H9 (cell line): ENCODE measurements at regions not wholly inside any gene's neighbourhood (a gene's known extent, or its start where the extent isn't known, plus 50 kb on each side); places are given as distances from the start of the nearest gene placed in this dataset.

Experiments used
- DNase-seq: peaks from one replicate; pipeline ENCODE4 v3.0.0-alpha.2; 2017
- H2AFZ ChIP-seq: one replicate; pipeline ENCODE4 v1.6.1; 2013; ENCODE audit warnings: mild to moderate bottlenecking, low read length, control low read depth, moderate library complexity
- H2AK5ac ChIP-seq: 2 replicates; pipeline ENCODE4 v1.6.1; 2013; ENCODE audit warnings: low read length, control low read depth, mixed read lengths; ENCODE audit not compliant: insufficient read length
- H2BK120ac ChIP-seq: one replicate; pipeline ENCODE4 v1.6.1; 2013; ENCODE audit warnings: low read depth, mild to moderate bottlenecking, low read length, control low read depth, inconsistent platforms; ENCODE audit not compliant: poor library complexity, severe bottlenecking
- H2BK12ac ChIP-seq: 2 replicates; pipeline ENCODE4 v1.6.1; 2013; ENCODE audit warnings: low read length, control low read depth, mixed read lengths, low read depth; ENCODE audit not compliant: insufficient read length
- H2BK15ac ChIP-seq: 2 replicates; pipeline ENCODE4 v1.6.1; 2013; ENCODE audit warnings: low read depth, low read length, control low read depth
- H2BK20ac ChIP-seq: one replicate; pipeline ENCODE4 v1.6.1; 2013; ENCODE audit warnings: low read depth, mild to moderate bottlenecking, low read length, control low read depth, inconsistent platforms; ENCODE audit not compliant: poor library complexity, severe bottlenecking
- H2BK5ac ChIP-seq: 2 replicates; pipeline ENCODE4 v1.6.1; 2013; ENCODE audit warnings: low read length, control low read depth, mixed read lengths; ENCODE audit not compliant: insufficient read length
- H3K14ac ChIP-seq: 2 replicates; pipeline ENCODE4 v1.6.1; 2013; ENCODE audit warnings: low read length, control low read depth; ENCODE audit not compliant: insufficient read depth
- H3K18ac ChIP-seq: 2 replicates; pipeline ENCODE4 v1.6.1; 2013; ENCODE audit warnings: low read depth, mild to moderate bottlenecking, mixed read lengths, low read length, control low read depth; ENCODE audit not compliant: insufficient read length
- H3K23ac ChIP-seq: 2 replicates; pipeline ENCODE4 v1.6.1; 2013; ENCODE audit warnings: low read length, control low read depth, mixed read lengths, low read depth; ENCODE audit not compliant: insufficient read length
- H3K23me2 ChIP-seq: 2 replicates; pipeline ENCODE4 v1.6.1; 2013; ENCODE audit warnings: low read depth, mild to moderate bottlenecking, mixed read lengths, low read length, control low read depth; ENCODE audit not compliant: insufficient read length, poor library complexity, severe bottlenecking
- H3K27ac ChIP-seq: 2 replicates; pipeline ENCODE4 v1.5.1; 2013; ENCODE audit warnings: low read length, control low read depth, mixed read lengths, low read depth; ENCODE audit not compliant: insufficient read length
- H3K27me3 ChIP-seq: 2 replicates; pipeline ENCODE4 v1.6.1; 2013; ENCODE audit warnings: low read length, control low read depth, inconsistent platforms; ENCODE audit not compliant: insufficient read depth
- H3K4ac ChIP-seq: 2 replicates; pipeline ENCODE4 v1.6.1; 2013; ENCODE audit warnings: low read depth, mild to moderate bottlenecking, control low read depth, inconsistent platforms, low read length, moderate library complexity
- H3K4me1 ChIP-seq: 2 replicates; pipeline ENCODE4 v1.6.1; 2013; ENCODE audit warnings: low read length, control low read depth, inconsistent platforms; ENCODE audit not compliant: insufficient read depth
- H3K4me2 ChIP-seq: 2 replicates; pipeline ENCODE4 v1.6.1; 2013; ENCODE audit warnings: low read length, control low read depth, mixed read lengths; ENCODE audit not compliant: insufficient read length, insufficient read depth
- H3K56ac ChIP-seq: 2 replicates; pipeline ENCODE4 v1.6.1; 2013; ENCODE audit warnings: low read depth, mild to moderate bottlenecking, mixed read lengths, low read length, control low read depth; ENCODE audit not compliant: insufficient read length
- H3K79me1 ChIP-seq: 2 replicates; pipeline ENCODE4 v1.6.1; 2013; ENCODE audit warnings: low read depth, mild to moderate bottlenecking, moderate library complexity, low read length, control low read depth, inconsistent platforms; ENCODE audit not compliant: insufficient read depth, poor library complexity, severe bottlenecking
- H3K79me2 ChIP-seq: 2 replicates; pipeline ENCODE4 v1.6.1; 2013; ENCODE audit warnings: low read length, control low read depth, inconsistent platforms; ENCODE audit not compliant: insufficient read depth
- H3K9ac ChIP-seq: 2 replicates; pipeline ENCODE4 v1.6.1; 2013; ENCODE audit warnings: low read length, control low read depth, mixed read lengths; ENCODE audit not compliant: insufficient read length; ENCODE audit errors: extremely low read depth
- H3K9me3 ChIP-seq: one replicate; pipeline ENCODE4 v1.6.1; 2013; ENCODE audit warnings: low read depth, low read length, inconsistent platforms; ENCODE audit not compliant: control insufficient read depth
- H3T11ph ChIP-seq: one replicate; pipeline ENCODE4 v1.6.1; 2013; ENCODE audit warnings: mild to moderate bottlenecking, low read length, control low read depth, inconsistent platforms
- H4K20me1 ChIP-seq: one replicate; pipeline ENCODE4 v1.6.1; 2013; ENCODE audit not compliant: control insufficient read depth, insufficient read length, insufficient read depth
- H4K5ac ChIP-seq: 2 replicates; pipeline ENCODE4 v1.6.1; 2013; ENCODE audit warnings: low read depth, mild to moderate bottlenecking, mixed read lengths, low read length, control low read depth; ENCODE audit not compliant: insufficient read length
- H4K8ac ChIP-seq: replicated peaks from 2 replicates; pipeline ENCODE4 v1.6.1; 2013; ENCODE audit warnings: low read length, control low read depth, mixed read lengths, low read depth; ENCODE audit not compliant: insufficient read length
- H4K91ac ChIP-seq: 2 replicates; pipeline ENCODE4 v1.6.1; 2013; ENCODE audit warnings: low read depth, mild to moderate bottlenecking, moderate library complexity, mixed read lengths, low read length, control low read depth; ENCODE audit not compliant: insufficient read length
- H3K27ac Mint-ChIP-seq, 3 experiments: 2 replicates in 2 of 3; 3 replicates in 1 of 3; pipeline ENCODE4 v1.8.0; 2020 to 2021; ENCODE audit warnings: mixed read lengths in 3 of 3, mild to moderate bottlenecking in 1 of 3, moderate library complexity in 1 of 3
- H3K27me3 Mint-ChIP-seq: 2 replicates; pipeline ENCODE4 v1.8.0; 2021; ENCODE audit warnings: low read depth, mild to moderate bottlenecking, moderate library complexity, mixed read lengths
- H3K36me3 Mint-ChIP-seq, 3 experiments: 2 replicates in 2 of 3; 3 replicates in 1 of 3; pipeline ENCODE4 v1.8.0; 2020 to 2021; ENCODE audit warnings: low read depth in 3 of 3, mixed read lengths in 3 of 3; ENCODE audit not compliant: insufficient read depth in 1 of 3
- H3K4me1 Mint-ChIP-seq, 2 experiments: 2 replicates each; pipeline ENCODE4 v1.8.0; 2020; ENCODE audit warnings: mixed read lengths in 2 of 2
- H3K4me3 Mint-ChIP-seq, 2 experiments: 2 replicates in 1 of 2; 3 replicates in 1 of 2; pipeline ENCODE4 v1.8.0; 2020 to 2021; ENCODE audit warnings: mild to moderate bottlenecking in 2 of 2, mixed read lengths in 2 of 2, moderate library complexity in 1 of 2
- H3K9me3 Mint-ChIP-seq, 2 experiments: 2 replicates in 1 of 2; 3 replicates in 1 of 2; pipeline ENCODE4 v1.8.0; 2020; ENCODE audit warnings: mild to moderate bottlenecking in 2 of 2, mixed read lengths in 2 of 2, moderate library complexity in 1 of 2
- WGBS: extraction: QIAGEN DNeasy Blood & Tissue Kit; methylation state at CpG from one replicate; pipeline ENCODE4 v1.1.7; 2013; ENCODE audit warnings: missing lambda C conversion rate, low lambda C conversion rate, mixed read lengths; ENCODE audit not compliant: insufficient read length; ENCODE audit errors: extremely low coverage; 5-methylcytosine and 5-hydroxymethylcytosine counted together
- TF ChIP-seq, protein P1 (sequence below): fragments of 200-600 bp; sonication (generic); conservative IDR thresholded peaks from 3 replicates; pipeline ENCODE4 v1.8.0; 2021; ENCODE audit warnings: antibody characterized with exemption, mild to moderate bottlenecking

DNA sequence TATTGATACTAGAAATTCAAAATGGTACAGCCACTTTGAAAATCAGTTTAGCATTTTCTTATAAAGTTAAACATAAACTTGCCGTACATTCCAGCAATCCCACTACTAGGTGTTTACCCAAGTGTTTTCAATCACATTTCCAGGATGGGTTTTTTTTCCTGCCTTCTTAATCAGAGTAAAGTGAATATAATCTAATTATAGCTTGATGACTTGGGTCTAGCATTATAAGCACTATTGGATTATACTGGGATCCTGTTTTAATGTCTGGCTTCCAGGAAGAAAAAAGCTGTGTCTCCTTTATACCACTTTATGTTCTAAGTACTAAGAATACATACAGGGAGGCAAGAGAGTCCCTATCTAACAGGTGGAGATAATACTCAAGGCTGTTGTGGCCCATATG is 103.3 kb upstream of the KLHL13 start:
- no peak overlapping the region for H2BK120ac ChIP-seq
- no peak overlapping the region for H2BK20ac ChIP-seq
- no peak overlapping the region for H2BK5ac ChIP-seq
- no peaks in the 10 kb centered on the region for H3K27me3 ChIP-seq
- H4K5ac ChIP-seq, result no peak overlapping the region
- H3K9me3 Mint-ChIP-seq, result peaks cover 0 to 41% of the 10 kb centered on the region in 2 experiments; a peak in 3 of 5 replicates
- no peaks in the 10 kb centered on the region for H3K4me1 Mint-ChIP-seq
- no peak overlapping the region for H3K27ac ChIP-seq
- H4K20me1 ChIP-seq, result no peaks in the 10 kb centered on the region
- H3K56ac ChIP-seq, result no peak overlapping the region
- H2AFZ ChIP-seq, result no peak overlapping the region
- no peak overlapping the region for H3T11ph ChIP-seq
- H3K9me3 ChIP-seq, result peaks cover 26% of the 10 kb centered on the region
- no peaks in the 10 kb centered on the region for H3K79me1 ChIP-seq
- H3K27ac Mint-ChIP-seq, result no peak overlapping the region
- H3K18ac ChIP-seq, result no peak overlapping the region
- no peak overlapping the region for H2AK5ac ChIP-seq
- no peaks in the 10 kb centered on the region for H3K79me2 ChIP-seq
- no peak overlapping the region for H3K4me2 ChIP-seq
- no peak overlapping the region for H4K8ac ChIP-seq
- H4K91ac ChIP-seq, result no peak overlapping the region
- no peaks in the 10 kb centered on the region for H3K27me3 Mint-ChIP-seq
- TF ChIP-seq, protein P1, sequence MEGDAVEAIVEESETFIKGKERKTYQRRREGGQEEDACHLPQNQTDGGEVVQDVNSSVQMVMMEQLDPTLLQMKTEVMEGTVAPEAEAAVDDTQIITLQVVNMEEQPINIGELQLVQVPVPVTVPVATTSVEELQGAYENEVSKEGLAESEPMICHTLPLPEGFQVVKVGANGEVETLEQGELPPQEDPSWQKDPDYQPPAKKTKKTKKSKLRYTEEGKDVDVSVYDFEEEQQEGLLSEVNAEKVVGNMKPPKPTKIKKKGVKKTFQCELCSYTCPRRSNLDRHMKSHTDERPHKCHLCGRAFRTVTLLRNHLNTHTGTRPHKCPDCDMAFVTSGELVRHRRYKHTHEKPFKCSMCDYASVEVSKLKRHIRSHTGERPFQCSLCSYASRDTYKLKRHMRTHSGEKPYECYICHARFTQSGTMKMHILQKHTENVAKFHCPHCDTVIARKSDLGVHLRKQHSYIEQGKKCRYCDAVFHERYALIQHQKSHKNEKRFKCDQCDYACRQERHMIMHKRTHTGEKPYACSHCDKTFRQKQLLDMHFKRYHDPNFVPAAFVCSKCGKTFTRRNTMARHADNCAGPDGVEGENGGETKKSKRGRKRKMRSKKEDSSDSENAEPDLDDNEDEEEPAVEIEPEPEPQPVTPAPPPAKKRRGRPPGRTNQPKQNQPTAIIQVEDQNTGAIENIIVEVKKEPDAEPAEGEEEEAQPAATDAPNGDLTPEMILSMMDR, result no peak
- no CpG with 5 or more reads among the region's 1 CpG for WGBS
- no peak overlapping the region for H3K9ac ChIP-seq
- no peak overlapping the region for H2BK15ac ChIP-seq
- H3K23ac ChIP-seq, result no peak overlapping the region
- no peaks in the 10 kb centered on the region; the same call in 1 of the 2 replicates for H3K4me1 ChIP-seq
- no peak for DNase-seq
- H3K4ac ChIP-seq, result no peak overlapping the region
- H3K36me3 Mint-ChIP-seq, result no peaks in the 10 kb centered on the region; a peak in 1 of 7 replicates
- no peak overlapping the region for H3K4me3 Mint-ChIP-seq
- no peak overlapping the region for H2BK12ac ChIP-seq
- no peaks in the 10 kb centered on the region for H3K23me2 ChIP-seq
- no peak overlapping the region for H3K14ac ChIP-seq
